Ovary (tissue), 7 donors: ENCODE measurements at regions not wholly inside any gene's neighbourhood (a gene's known extent, or its start where the extent isn't known, plus 50 kb on each side); places are given as distances from the start of the nearest gene placed in this dataset.

Experiments
- DNase-seq, 5 donors: peaks; one replicate each; pipeline ENCODE4 v3.0.0-alpha.2; 2019 to 2020
- H3K27ac ChIP-seq, 2 donors: fragments of 200-600 bp; one replicate each; pipeline versions ENCODE4 v1.5.1 to v1.8.0; 2019 to 2022
- H3K27me3 ChIP-seq: fragments of 200-600 bp; one replicate; pipeline ENCODE4 v1.8.0; 2022
- H3K36me3 ChIP-seq: fragments of 200-600 bp; sonication (generic); one replicate; pipeline ENCODE4 v1.5.1; 2019
- H3K4me1 ChIP-seq: one replicate; pipeline ENCODE4 v1.8.1; 2013; ENCODE audit warnings: mild to moderate bottlenecking, moderate library complexity; ENCODE audit not compliant: insufficient read depth
- H3K4me3 ChIP-seq: fragments of 200-600 bp; sonication (generic); one replicate; pipeline ENCODE4 v1.5.1; 2017
- H3K9me3 ChIP-seq, 2 donors: fragments of 200-600 bp in 1 of 2; sonication (generic) in 1 of 2; one replicate each; pipeline versions ENCODE4 v1.5.1 to v1.8.1; 2013 to 2019; ENCODE audit warnings: mild to moderate bottlenecking in 1 of 2, moderate library complexity in 1 of 2
- CTCF ChIP-seq, 3 donors: fragments of 450-650 bp in 2 of 3; fragments of 200-600 bp in 1 of 3; IDR thresholded peaks; one replicate each; pipeline versions ENCODE4 v1.5.1 to v1.8.0; 2016 to 2022; ENCODE audit warnings: antibody characterized with exemption in 3 of 3, mild to moderate bottlenecking in 1 of 3
- EP300 ChIP-seq: sonication (generic); formaldehyde crosslinking; IDR thresholded peaks from one replicate; pipeline ENCODE4 v1.6.1; 2017; ENCODE audit warnings: antibody characterized with exemption
- POLR2A ChIP-seq: fragments of 450-650 bp; IDR thresholded peaks from one replicate; pipeline ENCODE4 v1.6.1; 2017; ENCODE audit warnings: antibody characterized with exemption, mild to moderate bottlenecking, moderate library complexity
- WGBS, 3 donors: extraction: QIAGEN DNeasy Blood & Tissue Kit in 1 of 3; methylation state at CpG; one replicate each; pipeline versions ENCODE4 v1.1.5 to v1.1.7; 2013 to 2017; 5-methylcytosine and 5-hydroxymethylcytosine counted together
- intact Hi-C, 4 donors: fragments of 100-400 bp; cut with DNase I; formaldehyde crosslinking; loops; one replicate each; pipeline versions ENCODE4 v1.11.0 to v1.15.1; 2022 to 2023
- donor health status: DM: no; HTN: no; CAD: no; lungs with moderate emphysema.
- donor health status: DM: no; HTN: no; CAD: no.
- donor health status: Bipolar disorder and iron deficiency.
- donor health status: DM: no; HTN: no; CAD: no.
- donor health status: DM: yes; HTN: yes; CAD: no.

- no peak overlapping the region for H3K4me3 ChIP-seq
- no peaks in the 10 kb centered on the region for H3K9me3 ChIP-seq
- no peak overlapping the region for H3K27ac ChIP-seq
- peaks cover 11% of the 10 kb centered on the region for H3K4me1 ChIP-seq
- no peaks in the 10 kb centered on the region for H3K27me3 ChIP-seq
- intact Hi-C loops, result no loop called here
- 39 to 50% (median 40%) methylated on average over 2 of the region's 2 CpGs for WGBS, 3 donors
- TF ChIP-seq POLR2A, result no peak
- TF ChIP-seq CTCF (IDR thresholded peaks at IDR 0.05), result no peak
- TF ChIP-seq EP300, result no peak
- DNase-seq, result no peak
- H3K36me3 ChIP-seq, result no peaks in the 10 kb centered on the region
Measured at GRCh38 chr6:74875193-74875592, 330.7 kb downstream of the COL12A1 start.

- intact Hi-C loops, result no loop called here
- Histone ChIP-seq H3K9me3 (no peaks in the 10 kb centered on the region), H3K36me3 (no peaks in the 10 kb centered on the region), H3K27me3 (no peaks in the 10 kb centered on the region), H3K27ac (peak overlapping the region in 1 of 2 donors; percentile 70), H3K4me3 (no peak overlapping the region), H3K4me1 (peaks cover 7% of the 10 kb centered on the region)
- TF ChIP-seq POLR2A (no peak), EP300 (no peak), CTCF (IDR thresholded peaks at IDR 0.05) (no peak)
- no peak for DNase-seq
Measured at GRCh38 chr6:74872754-74873476, 332.9 kb downstream of the COL12A1 start.

GRCh38 chr6:74871757-74872156 lies 334.1 kb downstream of the COL12A1 start:
- Histone ChIP-seq H3K4me3 (no peak overlapping the region), H3K27ac (no peak overlapping the region), H3K27me3 (no peaks in the 10 kb centered on the region), H3K36me3 (no peaks in the 10 kb centered on the region), H3K4me1 (peaks cover 7% of the 10 kb centered on the region), H3K9me3 (no peaks in the 10 kb centered on the region)
- 72 to 88% (median 81%) methylated on average over 1 of the region's 1 CpG for WGBS, 3 donors
- no peak for DNase-seq
- no peak for TF ChIP-seq CTCF (IDR thresholded peaks at IDR 0.05)
- no peak for TF ChIP-seq POLR2A
- no peak for TF ChIP-seq EP300
- intact Hi-C loops, result no loop called here

GRCh38 chr6:74870403-74870802 lies 335.4 kb downstream of the COL12A1 start:
- H3K4me3 ChIP-seq, result no peak overlapping the region
- no peaks in the 10 kb centered on the region for H3K27me3 ChIP-seq
- peaks cover 9% of the 10 kb centered on the region for H3K4me1 ChIP-seq
- no peak overlapping the region for H3K27ac ChIP-seq
- DNase-seq, result no peak
- H3K9me3 ChIP-seq, result no peaks in the 10 kb centered on the region
- TF ChIP-seq CTCF (IDR thresholded peaks at IDR 0.05) (no peak), POLR2A (no peak), EP300 (no peak)
- H3K36me3 ChIP-seq, result no peaks in the 10 kb centered on the region
- 68 to 87% (median 75%) methylated on average over 2 of the region's 2 CpGs for WGBS, 3 donors
- intact Hi-C loops, result no loop called here
